GM18511 (cell line): ENCODE measurements at regions not wholly inside any gene's neighbourhood (a gene's known extent, or its start where the extent isn't known, plus 50 kb on each side); places are given as distances from the start of the nearest gene placed in this dataset.
A peak's percentile ranks its signal among the peaks of the same experiment; 100 is the strongest.

Source experiments
- ATAC-seq: cut with Tn5 transposase; IDR thresholded peaks from one replicate; pipeline ENCODE4 v1.9.1; 2021; ENCODE audit warnings: mild to moderate bottlenecking, moderate library complexity; ENCODE audit not compliant: unreplicated experiment

DNA sequence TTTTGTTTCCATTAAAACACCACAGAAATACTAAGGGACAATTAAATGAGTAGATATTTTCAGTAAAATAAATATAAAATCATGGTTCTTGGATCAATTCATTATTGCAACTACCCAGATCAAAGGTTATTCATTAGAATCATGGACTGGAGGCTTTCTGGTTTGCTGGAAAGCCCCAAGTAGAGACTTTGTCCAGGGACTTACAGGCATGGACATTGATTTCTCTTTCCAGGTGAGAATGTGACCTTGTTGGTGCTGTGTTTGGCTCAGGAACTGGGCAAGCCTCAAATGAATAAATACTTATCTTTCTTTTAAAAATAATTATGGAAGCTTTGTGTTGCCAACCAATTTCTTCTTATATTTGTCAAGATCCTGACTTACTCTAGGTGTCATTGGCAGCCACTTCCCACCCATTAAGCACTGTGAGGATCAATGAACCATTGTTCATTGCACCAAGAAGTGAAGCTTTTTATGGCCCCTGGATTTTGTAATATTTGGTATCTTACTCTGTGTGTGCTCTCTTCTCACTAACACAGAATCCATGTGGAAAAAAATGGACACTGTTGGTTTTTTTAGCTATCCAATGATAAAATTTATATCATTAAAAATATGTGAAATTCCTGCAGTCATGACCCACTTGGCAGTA is 205.8 kb upstream of the NRXN1 start:
- ATAC-seq = no peak

DNA sequence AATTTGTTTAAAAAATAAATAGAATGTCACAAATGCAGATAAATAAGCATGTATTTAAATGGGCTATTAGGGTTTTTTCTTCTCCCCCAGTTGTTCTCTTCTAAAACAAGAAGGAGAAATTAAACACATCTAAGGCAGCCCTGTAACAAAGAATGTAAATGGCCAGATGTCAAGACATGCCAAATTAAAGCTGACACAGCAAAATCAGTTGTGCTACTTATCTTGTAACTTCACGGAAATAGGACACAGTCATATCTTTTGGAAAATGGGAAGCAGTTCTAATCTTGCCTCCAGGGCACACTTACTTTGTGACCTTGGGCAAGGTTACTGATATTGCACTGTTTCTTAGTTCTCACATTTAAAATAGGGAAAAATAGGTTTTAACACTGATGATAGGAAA is 200.1 kb upstream of the NRXN1 start:
- no peak for ATAC-seq

DNA sequence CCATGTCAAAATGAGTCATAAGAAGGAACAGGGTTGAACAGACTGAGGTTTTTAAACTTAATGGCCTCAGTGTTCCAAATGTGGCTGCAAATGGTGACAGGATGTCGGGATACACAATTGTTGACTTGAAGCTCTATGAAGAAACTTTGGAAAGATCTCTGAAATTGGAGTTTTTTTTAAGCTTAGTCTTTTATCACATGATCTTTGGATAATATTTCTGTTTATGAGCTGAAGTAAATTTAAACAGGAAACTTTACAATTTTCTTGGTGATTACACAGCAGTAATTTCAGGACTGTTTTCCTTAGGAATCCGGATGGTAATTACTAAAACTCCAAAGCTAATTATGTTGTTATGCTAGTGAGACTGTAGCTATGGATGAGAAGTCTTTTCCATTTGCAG is 199.1 kb upstream of the NRXN1 start:
- ATAC-seq = no peak

DNA sequence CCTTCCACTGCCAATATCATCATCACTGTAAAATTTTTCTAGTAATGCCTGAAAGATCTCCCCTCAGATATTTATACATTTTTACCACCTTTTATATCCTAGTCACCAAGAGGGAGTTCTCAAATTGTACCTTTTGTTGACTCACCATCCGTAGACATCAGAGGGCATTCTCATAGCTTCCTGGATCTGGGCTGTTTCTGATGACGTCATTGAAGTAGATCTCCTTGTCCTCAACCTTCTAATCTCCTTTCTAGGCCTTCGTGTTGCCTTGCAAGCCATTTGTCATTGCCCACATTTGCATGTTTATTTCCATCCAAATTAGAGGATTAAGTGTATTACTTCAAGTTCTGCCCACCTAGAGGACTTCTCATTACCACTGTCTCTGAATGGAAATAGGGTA is 193.4 kb upstream of the NRXN1 start:
- ATAC-seq = no peak

DNA sequence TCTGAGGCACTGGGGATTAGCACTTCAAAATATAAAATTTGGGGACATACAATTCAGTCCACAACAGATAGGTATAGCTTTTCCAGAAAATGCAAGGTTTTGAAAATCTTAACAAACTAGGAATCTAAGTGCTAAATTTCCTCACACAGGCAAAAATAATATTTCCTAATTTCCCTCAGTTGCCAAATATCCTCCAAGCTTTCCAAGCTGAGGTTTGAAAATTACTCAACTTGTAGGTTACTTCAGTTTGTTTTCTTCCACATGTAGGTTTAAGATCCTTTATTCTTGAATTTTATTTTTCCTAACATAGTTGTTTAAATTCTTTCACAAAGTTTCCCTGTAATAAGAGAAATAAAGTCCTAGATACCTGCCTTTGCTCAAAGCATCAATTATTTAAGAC is 192.9 kb upstream of the NRXN1 start:
- no peak for ATAC-seq

DNA sequence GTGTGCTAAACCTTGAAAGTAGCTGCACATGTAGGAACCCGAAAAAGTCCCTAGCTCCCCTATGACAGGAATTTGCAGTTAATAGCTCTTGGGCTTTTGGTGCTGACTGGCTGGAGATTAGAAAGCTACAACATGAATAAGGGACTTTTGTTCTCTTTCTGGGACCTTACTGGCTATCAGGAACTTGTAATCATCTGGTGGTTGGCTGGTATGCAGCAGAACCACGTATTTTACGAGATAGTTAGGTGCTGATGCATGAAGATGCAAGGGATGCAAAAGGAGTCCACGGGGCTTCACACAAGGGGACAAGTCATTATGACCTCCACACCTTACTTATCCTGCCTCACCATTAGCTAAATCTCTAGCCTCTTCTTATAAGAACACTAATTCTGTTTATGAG is 190.2 kb upstream of the NRXN1 start:
- ATAC-seq = no peak

DNA sequence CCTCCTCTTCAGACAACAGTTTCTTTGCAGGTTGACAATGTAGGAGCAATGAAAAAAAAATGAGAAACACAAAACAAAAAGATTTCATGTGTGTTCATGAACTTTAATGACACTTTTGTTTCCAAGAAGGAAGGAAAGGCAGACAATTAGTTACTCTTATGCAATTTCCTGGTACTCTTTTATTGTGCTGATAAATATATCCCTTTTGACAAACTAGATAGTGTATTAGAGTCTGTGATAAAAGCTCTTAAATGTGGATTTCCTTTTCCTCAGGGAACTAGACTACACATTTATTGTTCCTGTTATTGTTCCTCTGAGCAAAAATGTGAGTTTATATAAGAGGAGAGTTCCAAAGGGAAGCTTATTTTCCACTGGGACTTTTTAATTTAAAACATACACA is 188.7 kb upstream of the NRXN1 start:
- no peak for ATAC-seq

DNA sequence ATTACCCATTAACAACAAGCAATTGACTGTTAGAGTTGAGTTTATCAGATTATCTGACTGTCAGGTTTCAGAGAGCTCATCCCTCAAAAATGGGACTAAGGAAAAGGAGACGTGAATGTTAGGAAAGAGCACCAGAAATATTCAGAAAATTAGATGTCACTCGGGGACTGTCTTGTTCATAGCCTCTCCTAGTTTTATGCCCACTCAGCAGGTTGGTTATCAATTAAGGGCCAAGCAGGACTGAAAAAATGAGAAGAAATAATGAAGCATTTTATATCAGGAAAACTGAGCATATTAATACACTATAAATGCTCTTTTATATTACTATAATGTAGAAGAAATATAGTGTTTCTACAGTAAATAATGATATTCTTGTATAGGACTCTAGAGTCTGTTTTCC is 188.1 kb upstream of the NRXN1 start:
- ATAC-seq = no peak

DNA sequence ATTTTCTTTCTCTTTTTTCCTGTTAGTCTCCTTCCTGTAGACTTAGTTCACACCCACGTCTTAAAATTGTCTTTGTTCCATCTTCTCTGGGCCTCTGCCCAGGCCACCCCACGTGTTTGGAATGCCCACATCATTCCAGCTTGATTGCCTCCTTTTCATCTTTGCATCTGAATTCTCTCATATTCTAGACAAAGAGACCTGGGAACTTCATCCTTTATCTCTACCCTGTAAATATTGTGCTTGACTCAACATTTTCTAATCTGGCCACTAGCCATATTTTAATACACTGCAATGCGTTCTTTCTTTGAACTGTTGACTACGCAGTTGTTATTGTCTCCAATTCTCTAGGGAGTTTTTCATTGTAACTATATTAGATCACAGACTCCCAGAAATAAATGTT is 187.5 kb upstream of the NRXN1 start:
- no peak for ATAC-seq

DNA sequence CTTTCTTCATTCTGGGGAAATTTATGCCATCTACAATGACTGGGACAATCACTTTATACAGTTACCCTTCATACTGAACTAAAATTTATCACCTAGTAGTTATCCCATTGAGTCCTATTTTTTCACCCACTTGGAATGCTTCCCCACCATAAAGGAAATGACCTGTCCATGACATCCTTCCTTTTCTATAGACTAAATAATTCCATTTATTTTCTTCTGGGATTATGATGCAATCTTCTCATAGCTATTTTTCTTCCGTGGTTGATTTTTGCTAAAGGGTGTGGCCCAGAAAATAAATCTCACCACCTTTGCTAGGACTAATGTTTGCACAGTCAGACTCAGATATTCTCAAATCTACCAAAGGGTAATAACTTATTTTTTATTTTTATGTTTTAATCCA is 186.1 kb upstream of the NRXN1 start:
- no peak for ATAC-seq

DNA sequence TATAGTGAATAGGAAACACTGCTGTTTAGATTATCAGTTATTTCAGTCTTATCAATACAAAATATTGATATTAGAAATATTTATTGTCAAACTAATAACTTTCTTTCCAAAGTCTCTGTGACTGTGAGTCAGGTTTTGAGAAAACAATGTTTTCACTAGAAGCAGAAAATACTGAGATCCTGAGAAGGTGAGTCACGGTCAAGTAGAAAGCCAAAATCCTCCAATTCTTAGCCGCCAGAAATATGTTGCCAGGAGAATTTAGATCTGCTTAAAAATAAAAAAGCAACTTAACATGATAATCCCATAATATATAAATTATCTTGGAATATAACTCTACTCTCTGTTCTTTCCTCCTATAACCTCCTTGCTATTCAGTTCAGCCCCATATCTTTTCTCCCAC is 181.9 kb upstream of the NRXN1 start:
- ATAC-seq = no peak

DNA sequence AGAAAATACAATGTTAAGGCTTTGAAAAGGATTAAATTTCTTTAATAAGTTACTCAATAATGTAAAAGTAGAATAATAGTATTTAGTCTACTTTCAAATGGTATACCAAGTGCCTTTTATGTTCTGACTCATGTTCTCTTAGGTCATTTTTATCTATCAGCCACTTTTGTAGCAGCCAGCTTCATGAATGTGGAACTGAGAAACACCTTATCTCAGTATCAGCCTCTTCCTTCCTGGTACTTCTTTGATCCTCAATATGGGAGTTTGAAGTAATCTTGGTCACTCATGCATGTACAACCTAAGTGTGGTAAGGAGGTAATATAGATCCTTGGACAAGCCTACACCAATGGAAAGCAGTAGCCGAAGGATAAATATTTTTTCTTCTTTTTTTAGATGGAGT is 180.4 kb upstream of the NRXN1 start:
- ATAC-seq = peak; percentile 93

DNA sequence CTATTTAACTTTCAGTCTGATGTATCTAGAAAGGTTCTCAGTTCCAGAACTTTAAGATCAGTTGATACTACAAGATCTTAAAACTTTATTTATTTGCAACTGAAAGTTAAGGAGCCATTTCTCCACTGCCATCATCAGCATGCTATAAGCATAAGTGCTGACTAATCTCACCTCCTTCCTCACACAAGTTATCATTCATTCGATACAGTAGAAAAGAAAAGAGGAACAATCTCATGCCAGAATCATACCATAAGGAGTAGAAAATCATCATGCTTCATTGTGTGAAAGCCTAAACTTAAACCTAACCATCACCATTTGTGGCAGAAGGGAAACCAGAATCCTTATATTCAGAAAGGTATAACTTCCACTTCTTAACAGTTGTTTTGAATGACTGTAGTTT is 176.6 kb upstream of the NRXN1 start:
- ATAC-seq = no peak

DNA sequence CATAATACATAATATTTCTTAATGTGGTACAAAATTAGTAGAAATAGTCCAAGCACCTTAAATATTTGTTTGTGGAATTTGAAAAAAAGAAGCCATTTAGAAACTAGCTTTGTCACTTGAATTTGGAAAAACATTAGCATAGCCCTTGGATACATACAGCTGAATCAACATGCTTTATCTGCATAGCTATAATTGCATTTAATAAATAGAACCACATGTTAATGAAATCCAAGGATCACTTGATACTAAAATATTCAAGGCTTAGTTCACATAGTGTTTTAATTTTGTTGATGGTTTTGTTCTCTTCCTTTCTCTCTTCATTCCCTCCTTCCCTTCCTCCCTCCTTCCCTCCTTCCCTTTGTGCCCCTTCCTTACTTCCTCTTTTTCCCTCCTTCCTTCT is 169.4 kb upstream of the NRXN1 start:
- ATAC-seq = no peak

DNA sequence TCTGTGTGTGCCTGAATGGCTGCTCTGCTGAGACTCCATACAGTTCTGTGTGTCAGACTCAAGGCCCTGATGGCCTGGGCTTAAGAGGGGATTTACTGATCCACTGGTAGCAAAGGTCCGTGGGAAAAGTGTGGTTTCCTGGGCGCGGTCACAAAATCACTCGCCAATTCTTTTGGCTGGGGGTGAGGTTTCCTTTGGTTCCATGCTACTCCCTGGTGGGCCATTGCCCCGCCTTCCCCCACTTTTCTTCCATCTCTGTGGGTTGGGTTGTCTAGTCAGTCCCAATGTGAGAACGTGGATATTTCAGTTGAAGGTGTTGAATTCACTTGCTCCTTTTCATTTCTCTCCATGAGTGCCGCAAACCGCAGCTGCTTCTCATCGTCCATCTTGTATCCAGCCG is 162.7 kb upstream of the NRXN1 start:
- ATAC-seq = no peak

DNA sequence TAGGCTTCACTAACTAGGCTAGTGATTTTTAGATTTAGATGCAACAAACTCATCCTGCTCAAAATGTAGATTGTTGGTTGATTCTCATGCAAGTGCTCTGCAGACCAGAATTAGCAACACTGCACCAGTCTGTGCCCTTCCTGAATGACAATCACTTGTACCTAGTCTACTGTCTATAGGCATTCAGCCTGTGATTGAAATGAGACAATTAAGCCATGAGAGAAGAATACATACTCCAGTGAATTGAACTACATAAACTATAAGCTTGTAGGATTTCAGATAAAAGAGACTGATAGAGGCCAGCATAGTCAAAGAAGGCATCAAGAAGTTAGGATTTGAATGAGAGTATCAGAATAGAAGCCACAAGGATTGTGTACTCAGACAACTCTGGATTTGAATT is 138.3 kb upstream of the NRXN1 start:
- ATAC-seq = no peak

DNA sequence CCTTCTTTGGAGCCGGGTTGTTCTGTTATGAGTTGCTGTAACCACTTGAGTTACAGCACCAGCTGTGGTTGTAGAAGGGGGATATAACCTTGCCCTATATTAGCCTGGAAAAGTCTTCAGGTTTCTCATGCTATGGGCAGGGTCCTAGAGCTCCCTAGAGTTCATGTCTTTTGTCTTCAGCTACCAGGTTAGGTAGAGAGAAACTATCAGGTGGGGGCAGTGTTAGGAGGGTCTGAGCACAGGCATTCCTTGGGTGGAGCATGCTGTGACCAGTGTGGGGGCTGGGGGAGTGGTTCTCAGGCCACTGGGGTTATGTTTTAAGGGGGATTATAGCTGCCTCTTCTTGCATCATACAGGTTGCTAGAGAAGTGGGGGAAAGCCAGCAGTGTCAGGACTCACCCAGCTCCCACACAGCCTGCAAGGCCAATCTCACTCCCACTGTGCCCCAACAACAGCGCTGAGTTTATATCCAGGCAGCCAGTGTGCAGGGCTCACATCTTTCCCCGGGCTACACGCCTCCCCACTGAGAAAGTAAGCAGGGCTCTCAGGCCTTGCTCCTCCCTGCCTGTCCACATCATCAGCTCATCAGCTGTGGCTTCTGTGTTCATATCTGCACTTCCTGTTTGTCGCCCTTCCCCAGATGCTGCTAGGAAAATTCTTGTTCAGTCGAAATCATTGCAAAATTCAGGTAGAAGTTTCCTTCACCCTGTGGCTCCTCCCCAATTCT is 133.8 kb upstream of the NRXN1 start:
- ATAC-seq = peak; percentile 75

DNA sequence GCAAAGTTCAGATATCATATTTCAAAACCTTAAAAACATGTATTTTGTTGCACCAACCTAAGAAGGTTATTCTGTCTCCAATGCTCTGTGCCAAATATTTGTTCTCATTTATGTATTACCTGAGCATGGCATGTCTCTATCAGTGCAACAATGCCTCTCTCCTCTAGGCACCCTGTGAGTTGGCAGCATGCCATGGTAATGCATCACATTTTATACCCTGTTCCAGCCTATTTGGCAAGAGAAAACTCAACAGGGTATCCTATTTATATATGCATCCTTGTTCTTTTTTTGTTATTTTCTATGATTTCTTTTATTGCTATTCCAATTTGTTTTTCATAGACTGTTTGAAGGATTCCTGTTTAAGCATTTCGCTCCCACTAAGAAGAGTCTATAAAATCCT is 126.3 kb upstream of the NRXN1 start:
- no peak for ATAC-seq

DNA sequence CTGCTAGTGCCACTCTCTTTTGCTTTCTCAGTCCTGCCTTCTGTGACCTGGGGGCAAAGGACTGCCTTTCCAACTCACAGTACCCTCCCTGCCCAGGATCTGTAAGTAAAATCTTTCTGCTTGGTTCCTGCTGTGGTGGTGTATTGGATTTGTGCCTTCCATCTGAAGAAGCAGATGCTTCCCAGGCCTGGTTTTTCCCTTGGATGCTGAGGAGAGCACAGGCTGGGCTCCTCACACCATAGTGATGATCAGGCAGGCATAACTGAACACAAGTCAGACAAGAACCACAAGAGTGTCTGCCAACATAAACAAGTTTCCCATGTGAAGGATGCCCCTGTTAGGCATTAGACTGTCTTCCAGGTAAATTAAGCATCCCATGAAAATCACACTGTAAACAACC is 121.3 kb upstream of the NRXN1 start:
- no peak for ATAC-seq

DNA sequence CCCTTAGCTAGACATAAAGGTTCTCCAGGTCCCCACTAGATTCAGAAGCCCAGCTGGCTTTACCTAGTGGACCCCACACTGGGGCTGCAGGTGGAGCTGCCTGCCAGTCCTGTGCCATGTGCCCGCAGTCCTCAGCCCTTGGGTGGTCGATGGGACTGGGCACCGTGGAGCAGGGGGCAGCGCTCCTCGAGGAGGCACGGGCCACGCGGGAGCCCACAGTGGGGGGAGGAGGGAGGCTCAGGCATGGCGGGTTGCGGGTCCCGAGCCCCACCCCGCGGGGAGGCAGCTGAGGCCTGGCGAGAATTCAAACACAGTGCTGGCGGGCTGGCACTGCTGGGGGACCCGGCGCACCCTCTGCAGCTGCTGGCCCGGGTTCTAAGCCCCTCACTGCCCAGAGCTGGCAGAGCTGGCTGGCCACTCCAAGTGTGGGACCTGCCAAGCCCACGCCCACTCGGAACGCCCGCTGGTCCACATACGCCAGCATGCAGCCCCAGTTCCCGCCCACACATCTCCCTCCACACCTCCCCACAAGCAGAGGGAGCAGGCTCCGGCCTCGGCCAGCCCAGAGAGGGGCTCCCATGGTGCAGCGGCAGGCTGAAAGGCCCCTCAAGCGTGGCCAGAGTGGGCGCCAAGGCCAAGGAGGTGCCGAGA is 119.7 kb upstream of the NRXN1 start:
- no peak for ATAC-seq

DNA sequence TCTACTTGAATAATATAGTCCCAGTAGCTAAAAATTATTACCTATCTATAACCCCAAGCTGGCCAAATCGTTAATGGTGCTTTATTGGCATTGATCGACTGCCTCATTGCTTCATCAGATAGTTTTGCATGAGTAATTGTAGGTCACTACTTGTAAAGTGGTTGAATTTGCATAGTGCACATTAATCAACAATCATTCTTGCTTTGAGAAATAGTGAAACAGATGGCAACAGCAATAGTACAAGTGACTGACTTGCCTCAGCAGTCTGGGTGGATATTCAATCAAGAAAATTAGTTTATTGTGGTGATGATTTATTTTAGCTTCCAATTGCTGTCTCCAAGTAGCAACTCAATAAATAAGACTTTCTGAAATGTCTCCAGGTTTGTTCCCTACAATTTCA is 117.8 kb upstream of the NRXN1 start:
- ATAC-seq = no peak

DNA sequence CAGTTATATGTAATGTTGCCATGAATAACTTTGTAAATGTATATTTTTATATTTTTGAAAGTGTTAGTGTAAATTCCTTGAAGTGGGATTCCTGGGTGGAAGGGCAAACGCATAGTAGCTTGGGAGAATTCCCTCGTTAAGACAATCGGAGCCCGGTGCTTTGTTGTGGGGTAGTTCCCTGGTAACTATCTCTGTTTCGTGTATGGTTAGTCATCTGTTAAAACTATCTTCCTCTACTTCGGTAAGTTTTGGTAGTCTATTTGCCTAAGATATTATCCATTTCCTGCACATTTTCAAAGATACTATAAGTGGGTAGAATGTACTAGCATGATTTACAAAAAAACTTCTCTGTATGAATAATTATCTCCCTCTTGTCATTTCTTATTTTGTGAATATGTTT is 113.8 kb upstream of the NRXN1 start:
- no peak for ATAC-seq
